ENCODE measurements at regions not wholly inside any gene's neighbourhood (a gene's known extent, or its start where the extent isn't known, plus 50 kb on each side); places are given as distances from the start of the nearest gene placed in this dataset.

GRCh38 chr4:125042041-125042440 lies 272.7 kb upstream of the FAT4 start:
- Histone ChIP-seq H3K9me3 (no peaks in the 10 kb centered on the region), H3K4me1 (no peaks in the 10 kb centered on the region), H3K36me3 (no peaks in the 10 kb centered on the region), H3K27ac (no peak overlapping the region), H3K27me3 (no peaks in the 10 kb centered on the region), H3K4me3 (no peak overlapping the region)
- TF ChIP-seq POLR2A (IDR thresholded peaks at IDR 0.05) = no peak
- TF ChIP-seq POLR2AphosphoS5 (IDR thresholded peaks at IDR 0.05) = no peak
- TF ChIP-seq CTCF (IDR thresholded peaks at IDR 0.05) = no peak
- TF ChIP-seq EP300 (IDR thresholded peaks at IDR 0.05; ENCODE audit: low read depth) = no peak
- in situ Hi-C loops (cut with MboI; ENCODE audit: low pct_ligation_motif_present in 1 of 4, low pct_unique_long_range_greater_than_20kb in 1 of 4, low sequenced_read_pairs in 3 of 4) (no loop called here), intact Hi-C loops (cut with DNase I; ENCODE audit: low total_unique reads) (no loop called here)
- DNase-seq = no peak
- WGBS, 2 donors (ENCODE audit: low coverage in 1 of 2) = 86 to 89% methylated on average over 2 to 3 of the region's 3 CpGs

GRCh38 chr4:125041372-125041930 lies 273.3 kb upstream of the FAT4 start:
- intact Hi-C loops (cut with DNase I; ENCODE audit: low total_unique reads) (no loop called here), in situ Hi-C loops (cut with MboI; ENCODE audit: low pct_ligation_motif_present in 1 of 4, low pct_unique_long_range_greater_than_20kb in 1 of 4, low sequenced_read_pairs in 3 of 4) (no loop called here)
- Histone ChIP-seq H3K9me3 (no peaks in the 10 kb centered on the region), H3K36me3 (no peaks in the 10 kb centered on the region), H3K27me3 (no peaks in the 10 kb centered on the region), H3K4me1 (no peaks in the 10 kb centered on the region), H3K27ac (no peak overlapping the region), H3K4me3 (no peak overlapping the region)
- 40 to 46% methylated on average over 3 of the region's 3 CpGs for WGBS, 2 donors (ENCODE audit: low coverage in 1 of 2)
- DNase-seq = no peak
- TF ChIP-seq CTCF (IDR thresholded peaks at IDR 0.05) = no peak
- no peak for TF ChIP-seq POLR2A (IDR thresholded peaks at IDR 0.05)
- TF ChIP-seq POLR2AphosphoS5 (IDR thresholded peaks at IDR 0.05) = no peak
- TF ChIP-seq EP300 (IDR thresholded peaks at IDR 0.05; ENCODE audit: low read depth) = no peak

GRCh38 chr4:125039550-125039949 lies 275.2 kb upstream of the FAT4 start:
- Histone ChIP-seq H3K36me3 (no peaks in the 10 kb centered on the region), H3K4me1 (no peaks in the 10 kb centered on the region), H3K9me3 (no peaks in the 10 kb centered on the region), H3K27ac (no peak overlapping the region), H3K4me3 (no peak overlapping the region), H3K27me3 (no peaks in the 10 kb centered on the region)
- DNase-seq = no peak
- intact Hi-C loops (cut with DNase I; ENCODE audit: low total_unique reads) = no loop called here
- in situ Hi-C loops (cut with MboI; ENCODE audit: low pct_ligation_motif_present in 1 of 4, low pct_unique_long_range_greater_than_20kb in 1 of 4, low sequenced_read_pairs in 3 of 4) = no loop called here
- WGBS, 2 donors (ENCODE audit: low coverage in 1 of 2) = 69 to 88% methylated on average over 5 of the region's 5 CpGs
- TF ChIP-seq POLR2AphosphoS5 (IDR thresholded peaks at IDR 0.05) (no peak), EP300 (IDR thresholded peaks at IDR 0.05; ENCODE audit: low read depth) (no peak), CTCF (IDR thresholded peaks at IDR 0.05) (no peak), POLR2A (IDR thresholded peaks at IDR 0.05) (no peak)

GRCh38 chr4:125022855-125023501 lies 291.8 kb upstream of the FAT4 start:
- 69 to 71% methylated on average over 6 of the region's 6 CpGs for WGBS, 2 donors (ENCODE audit: low coverage in 1 of 2)
- no peak overlapping the region for H3K4me3 ChIP-seq
- no peak for DNase-seq
- no peaks in the 10 kb centered on the region for H3K4me1 ChIP-seq
- no peaks in the 10 kb centered on the region for H3K9me3 ChIP-seq
- H3K27me3 ChIP-seq = no peaks in the 10 kb centered on the region
- no peak overlapping the region for H3K27ac ChIP-seq
- intact Hi-C loops (cut with DNase I; ENCODE audit: low total_unique reads) = no loop called here
- TF ChIP-seq POLR2AphosphoS5 (IDR thresholded peaks at IDR 0.05) (no peak), CTCF (IDR thresholded peaks at IDR 0.05) (no peak), EP300 (IDR thresholded peaks at IDR 0.05; ENCODE audit: low read depth) (no peak), POLR2A (IDR thresholded peaks at IDR 0.05) (no peak)
- H3K36me3 ChIP-seq = no peaks in the 10 kb centered on the region
- in situ Hi-C loops (cut with MboI; ENCODE audit: low pct_ligation_motif_present in 1 of 4, low pct_unique_long_range_greater_than_20kb in 1 of 4, low sequenced_read_pairs in 3 of 4) = no loop called here

All from transverse colon (tissue), 4 donors.